ENCODE measurements at regions not wholly inside any gene's neighbourhood (a gene's known extent, or its start where the extent isn't known, plus 50 kb on each side); places are given as distances from the start of the nearest gene placed in this dataset.

DNA sequence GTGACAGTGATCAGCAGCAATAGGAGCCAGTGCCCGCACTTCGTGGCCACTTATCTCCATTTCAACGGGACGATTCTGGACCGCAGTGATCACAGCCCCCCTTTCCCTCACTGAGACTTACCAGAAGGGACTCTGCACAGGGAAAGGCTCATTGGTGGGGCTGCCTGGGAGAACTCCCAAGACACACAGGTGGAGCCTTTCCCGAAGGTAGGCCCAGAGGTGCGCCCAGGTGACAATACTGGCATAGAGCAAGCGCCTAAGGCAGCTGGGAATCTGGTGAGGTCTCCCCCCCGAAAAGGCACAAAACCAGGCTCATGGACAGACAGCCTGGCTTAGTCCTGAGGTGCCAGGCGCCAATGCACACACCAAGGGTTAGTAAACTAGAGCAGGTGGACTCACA, 318.9 kb downstream of the AJAP1 start:
- Histone ChIP-seq H3K79me2 (ENCODE audit: low read length) (no peaks in the 10 kb centered on the region), H4K20me1 (ENCODE audit: low read length) (no peaks in the 10 kb centered on the region), H2AFZ (ENCODE audit: low read length) (no peak overlapping the region), H3K9ac (ENCODE audit: low read length) (no peak overlapping the region), H3K36me3 (ENCODE audit: low read depth, low read length) (no peaks in the 10 kb centered on the region), H3K4me2 (ENCODE audit: low read length) (no peak overlapping the region), H3K27ac (ENCODE audit: low read length) (no peak overlapping the region), H3K4me1 (ENCODE audit: insufficient read depth, low read length) (no peaks in the 10 kb centered on the region), H3K4me3 (ENCODE audit: low read length) (no peak overlapping the region), H3K9me2 (replicated peaks; ENCODE audit: low read length) (no peaks in the 10 kb centered on the region), H3K9me3 (ENCODE audit: low read length) (peaks cover 6% of the 10 kb centered on the region; the same call in 1 of the 2 replicates), H3K27me3 (ENCODE audit: low read length) (peaks cover 42% of the 10 kb centered on the region), H3F3A (ENCODE audit: low read length, unreplicated experiment) (no peaks in the 10 kb centered on the region)
- TF ChIP-seq, protein P1, sequence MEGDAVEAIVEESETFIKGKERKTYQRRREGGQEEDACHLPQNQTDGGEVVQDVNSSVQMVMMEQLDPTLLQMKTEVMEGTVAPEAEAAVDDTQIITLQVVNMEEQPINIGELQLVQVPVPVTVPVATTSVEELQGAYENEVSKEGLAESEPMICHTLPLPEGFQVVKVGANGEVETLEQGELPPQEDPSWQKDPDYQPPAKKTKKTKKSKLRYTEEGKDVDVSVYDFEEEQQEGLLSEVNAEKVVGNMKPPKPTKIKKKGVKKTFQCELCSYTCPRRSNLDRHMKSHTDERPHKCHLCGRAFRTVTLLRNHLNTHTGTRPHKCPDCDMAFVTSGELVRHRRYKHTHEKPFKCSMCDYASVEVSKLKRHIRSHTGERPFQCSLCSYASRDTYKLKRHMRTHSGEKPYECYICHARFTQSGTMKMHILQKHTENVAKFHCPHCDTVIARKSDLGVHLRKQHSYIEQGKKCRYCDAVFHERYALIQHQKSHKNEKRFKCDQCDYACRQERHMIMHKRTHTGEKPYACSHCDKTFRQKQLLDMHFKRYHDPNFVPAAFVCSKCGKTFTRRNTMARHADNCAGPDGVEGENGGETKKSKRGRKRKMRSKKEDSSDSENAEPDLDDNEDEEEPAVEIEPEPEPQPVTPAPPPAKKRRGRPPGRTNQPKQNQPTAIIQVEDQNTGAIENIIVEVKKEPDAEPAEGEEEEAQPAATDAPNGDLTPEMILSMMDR (conservative IDR thresholded peaks at IDR 0.05; ENCODE audit: low read depth, low read length): no peak
- TF ChIP-seq EZH2 (IDR thresholded peaks at IDR 0.05; ENCODE audit: low read length, unreplicated experiment) (no peak), EZH2phosphoT487 (IDR thresholded peaks at IDR 0.05; ENCODE audit: borderline replicate concordance, low read length) (no peak)
- ATAC-seq (no peak), DNase-seq (no peak)
- intact Hi-C loops (cut with micrococcal nuclease): no loop called here
- POLR2A ChIA-PET (ENCODE audit: unreplicated experiment): no interaction called here
- CTCF ChIA-PET: no interaction called here
- no TSS peak for BruUV-seq (replicated peaks)

DNA sequence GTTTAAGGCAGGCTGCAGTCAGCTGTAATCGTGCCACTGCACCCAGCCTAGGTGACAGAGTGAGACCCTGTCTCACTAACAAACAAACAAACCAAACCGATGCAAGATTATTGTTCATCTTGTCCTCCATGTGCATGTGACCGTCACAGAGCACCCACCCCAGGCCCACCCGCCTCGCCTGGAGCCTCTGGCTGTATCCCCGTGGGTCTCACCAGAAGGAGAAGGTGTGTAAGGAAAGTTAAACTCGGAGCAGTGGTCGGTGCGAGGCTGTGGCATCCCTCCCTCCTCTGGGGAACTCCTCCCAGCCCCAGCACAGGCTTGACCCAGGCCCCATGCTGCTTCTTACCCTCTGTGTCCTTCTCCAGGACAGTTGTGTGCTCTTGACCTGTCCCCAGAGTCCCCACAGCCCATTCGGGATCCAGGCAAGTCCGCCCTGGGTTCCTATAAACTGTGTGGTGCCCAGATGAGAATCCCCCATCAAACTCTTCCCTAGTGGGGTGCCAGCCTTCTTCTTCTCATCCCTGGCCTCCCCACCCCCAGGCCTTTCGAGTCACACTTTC, 318.4 kb downstream of the AJAP1 start:
- no TSS peak for BruUV-seq (replicated peaks)
- no peak overlapping the region for H3K9ac ChIP-seq (ENCODE audit: low read length)
- no peak for ATAC-seq
- no peaks in the 10 kb centered on the region for H3K79me2 ChIP-seq (ENCODE audit: low read length)
- ChIA-PET POLR2A (ENCODE audit: unreplicated experiment) (no interaction called here), CTCF (no interaction called here)
- H3K9me3 ChIP-seq (ENCODE audit: low read length): peaks cover 6% of the 10 kb centered on the region; the same call in 1 of the 2 replicates
- no peaks in the 10 kb centered on the region for H4K20me1 ChIP-seq (ENCODE audit: low read length)
- no peaks in the 10 kb centered on the region for H3K36me3 ChIP-seq (ENCODE audit: low read depth, low read length)
- H3K4me2 ChIP-seq (ENCODE audit: low read length): no peak overlapping the region
- no peaks in the 10 kb centered on the region for H3K9me2 ChIP-seq (replicated peaks; ENCODE audit: low read length)
- peaks cover 37% of the 10 kb centered on the region for H3K27me3 ChIP-seq (ENCODE audit: low read length)
- H3F3A ChIP-seq (ENCODE audit: low read length, unreplicated experiment): no peaks in the 10 kb centered on the region
- no peak overlapping the region for H2AFZ ChIP-seq (ENCODE audit: low read length)
- no peak for DNase-seq
- no peak overlapping the region for H3K4me3 ChIP-seq (ENCODE audit: low read length)
- TF ChIP-seq, protein P1 (conservative IDR thresholded peaks at IDR 0.05; ENCODE audit: low read depth, low read length): no peak
- TF ChIP-seq EZH2phosphoT487 (IDR thresholded peaks at IDR 0.05; ENCODE audit: borderline replicate concordance, low read length) (no peak), EZH2 (IDR thresholded peaks at IDR 0.05; ENCODE audit: low read length, unreplicated experiment) (no peak)
- H3K4me1 ChIP-seq (ENCODE audit: insufficient read depth, low read length): no peaks in the 10 kb centered on the region
- H3K27ac ChIP-seq (ENCODE audit: low read length): no peak overlapping the region
- intact Hi-C loops (cut with micrococcal nuclease): no loop called here

DNA sequence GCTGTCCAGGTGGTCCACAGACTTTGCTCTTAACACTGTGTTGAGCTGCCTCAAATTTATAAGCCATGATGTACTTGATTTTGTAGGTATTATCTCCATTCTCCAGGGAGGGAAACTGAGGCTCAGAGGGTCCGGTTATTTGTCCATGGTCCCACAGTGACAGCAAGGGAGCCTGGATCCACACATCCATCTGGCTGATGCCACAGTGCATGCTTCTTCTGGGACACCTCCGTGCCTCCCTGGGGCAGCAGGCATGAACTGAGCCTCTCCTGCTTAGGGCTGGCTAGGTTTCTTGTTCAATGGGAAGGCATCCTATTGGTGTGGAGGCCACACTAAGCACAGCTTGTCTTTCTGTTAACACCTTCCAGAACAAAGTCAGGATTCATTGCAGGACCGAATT, 317.3 kb downstream of the AJAP1 start:
- Histone ChIP-seq H3F3A (ENCODE audit: low read length, unreplicated experiment) (no peaks in the 10 kb centered on the region), H3K4me2 (ENCODE audit: low read length) (no peak overlapping the region), H3K9me3 (ENCODE audit: low read length) (0 out of 2 replicates have a peak, but pooled peaks cover 11% of the 10 kb centered on the region), H3K9ac (ENCODE audit: low read length) (no peak overlapping the region), H3K79me2 (ENCODE audit: low read length) (no peaks in the 10 kb centered on the region), H3K27me3 (ENCODE audit: low read length) (peaks cover 26% of the 10 kb centered on the region), H3K4me1 (ENCODE audit: insufficient read depth, low read length) (no peaks in the 10 kb centered on the region), H3K27ac (ENCODE audit: low read length) (no peak overlapping the region), H3K4me3 (ENCODE audit: low read length) (no peak overlapping the region), H3K9me2 (replicated peaks; ENCODE audit: low read length) (no peaks in the 10 kb centered on the region), H3K36me3 (ENCODE audit: low read depth, low read length) (no peaks in the 10 kb centered on the region), H4K20me1 (ENCODE audit: low read length) (no peaks in the 10 kb centered on the region), H2AFZ (ENCODE audit: low read length) (no peak overlapping the region)
- TF ChIP-seq, protein P1 (conservative IDR thresholded peaks at IDR 0.05; ENCODE audit: low read depth, low read length): no peak
- no peak for TF ChIP-seq EZH2 (IDR thresholded peaks at IDR 0.05; ENCODE audit: low read length, unreplicated experiment)
- no peak for TF ChIP-seq EZH2phosphoT487 (IDR thresholded peaks at IDR 0.05; ENCODE audit: borderline replicate concordance, low read length)
- ChIA-PET CTCF (no interaction called here), POLR2A (ENCODE audit: unreplicated experiment) (no interaction called here)
- ATAC-seq: no peak
- BruUV-seq (replicated peaks): no TSS peak
- intact Hi-C loops (cut with micrococcal nuclease): no loop called here
- no peak for DNase-seq
